ENCODE measurements at regions not wholly inside any gene's neighbourhood (a gene's known extent, or its start where the extent isn't known, plus 50 kb on each side); places are given as distances from the start of the nearest gene placed in this dataset.

GRCh38 chr18:55119016-55119415 lies 159.8 kb upstream of the CCDC68 start:
- Mint-ChIP-seq H3K4me3 (no peak overlapping the region), H3K27ac (no peak overlapping the region), H3K9me3 (no peaks in the 10 kb centered on the region), H3K27me3 (peaks cover 3% of the 10 kb centered on the region), H3K36me3 (ENCODE audit: low read depth) (no peaks in the 10 kb centered on the region), H3K4me1 (ENCODE audit: low read depth) (no peaks in the 10 kb centered on the region)
- no peak for ATAC-seq
- TF ChIP-seq CTCF (IDR thresholded peaks at IDR 0.05): no peak
- intact Hi-C loops (cut with micrococcal nuclease): no loop called here
- ChIA-PET POLR2A (no interaction called here), CTCF (no interaction called here)
- no peak for DNase-seq

DNA sequence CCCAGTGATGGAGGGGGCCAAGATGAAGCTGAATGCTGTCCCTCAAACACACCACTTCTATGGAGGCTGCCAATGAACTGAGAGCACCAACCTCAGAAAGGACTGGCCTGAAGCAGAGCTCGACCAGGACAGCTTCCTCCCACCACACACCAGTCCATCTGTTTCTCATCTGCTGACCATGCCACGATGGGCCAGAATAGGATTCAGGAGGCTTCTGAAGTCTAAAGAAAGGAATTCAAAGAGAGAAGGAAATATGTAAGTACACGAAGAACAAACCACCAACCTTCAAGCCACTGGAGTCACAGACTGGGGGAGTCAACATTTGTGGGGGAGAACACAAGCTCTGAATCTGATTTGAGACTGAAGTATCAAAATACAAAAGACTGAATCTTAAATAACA lies 157.6 kb upstream of the CCDC68 start:
- H3K9me3 Mint-ChIP-seq: no peaks in the 10 kb centered on the region
- H3K27ac Mint-ChIP-seq: no peak overlapping the region
- no peaks in the 10 kb centered on the region for H3K36me3 Mint-ChIP-seq (ENCODE audit: low read depth)
- ATAC-seq: no peak
- H3K4me1 Mint-ChIP-seq (ENCODE audit: low read depth): no peaks in the 10 kb centered on the region
- no peak for DNase-seq
- peaks cover 3% of the 10 kb centered on the region for H3K27me3 Mint-ChIP-seq
- ChIA-PET POLR2A (no interaction called here), CTCF (no interaction called here)
- TF ChIP-seq CTCF (IDR thresholded peaks at IDR 0.05): no peak
- intact Hi-C loops (cut with micrococcal nuclease): no loop called here
- H3K4me3 Mint-ChIP-seq: no peak overlapping the region

GRCh38 chr18:55115606-55116005 lies 156.3 kb upstream of the CCDC68 start:
- Mint-ChIP-seq H3K27ac (no peak overlapping the region), H3K27me3 (peaks cover 3% of the 10 kb centered on the region), H3K4me1 (ENCODE audit: low read depth) (no peaks in the 10 kb centered on the region), H3K4me3 (no peak overlapping the region), H3K9me3 (no peaks in the 10 kb centered on the region), H3K36me3 (ENCODE audit: low read depth) (no peaks in the 10 kb centered on the region)
- ChIA-PET POLR2A (no interaction called here), CTCF (interaction anchor here (1.2 kb wide), 1 partner anchor 8 kb away, joined by 4 read pairs; no protein-coding TSS in a partner anchor)
- ATAC-seq (no peak), DNase-seq (no peak)
- intact Hi-C loops (cut with micrococcal nuclease): no loop called here
- no peak for TF ChIP-seq CTCF (IDR thresholded peaks at IDR 0.05)

DNA sequence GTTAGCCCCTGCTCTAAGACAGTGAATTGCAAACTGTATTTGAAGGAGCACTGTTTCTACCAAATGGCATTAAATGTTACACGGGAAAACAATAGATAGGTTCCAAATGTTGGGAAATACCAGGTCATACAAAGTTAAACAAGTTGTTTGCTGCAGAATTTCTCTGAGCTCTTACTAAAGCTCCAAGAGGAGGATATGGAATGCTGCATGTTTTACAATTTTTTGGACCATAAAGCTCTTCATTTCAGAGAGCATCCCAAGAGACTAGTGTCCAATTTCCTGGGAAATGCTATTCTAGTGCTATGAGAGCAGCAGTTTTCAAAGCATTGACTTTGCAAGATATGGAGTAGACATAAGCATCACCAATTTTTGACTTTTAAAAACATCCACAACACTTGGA lies 155.6 kb upstream of the CCDC68 start:
- ChIA-PET POLR2A (no interaction called here), CTCF (interaction anchor here (1.2 kb wide), 1 partner anchor 9 kb away, joined by 4 read pairs; no protein-coding TSS in a partner anchor)
- Mint-ChIP-seq H3K27ac (no peak overlapping the region), H3K27me3 (peaks cover 3% of the 10 kb centered on the region), H3K36me3 (ENCODE audit: low read depth) (no peaks in the 10 kb centered on the region), H3K4me1 (ENCODE audit: low read depth) (no peaks in the 10 kb centered on the region), H3K9me3 (no peaks in the 10 kb centered on the region), H3K4me3 (no peak overlapping the region)
- intact Hi-C loops (cut with micrococcal nuclease): no loop called here
- no peak for ATAC-seq
- no peak for DNase-seq
- no peak for TF ChIP-seq CTCF (IDR thresholded peaks at IDR 0.05)

GRCh38 chr18:55113800-55114199 lies 154.5 kb upstream of the CCDC68 start:
- H3K4me3 Mint-ChIP-seq: no peak overlapping the region
- POLR2A ChIA-PET: no interaction called here
- no peaks in the 10 kb centered on the region for H3K9me3 Mint-ChIP-seq
- no peak for DNase-seq
- intact Hi-C loops (cut with micrococcal nuclease): no loop called here
- ATAC-seq: no peak
- H3K27me3 Mint-ChIP-seq: peaks cover 3% of the 10 kb centered on the region
- no peak overlapping the region for H3K27ac Mint-ChIP-seq
- H3K36me3 Mint-ChIP-seq (ENCODE audit: low read depth): no peaks in the 10 kb centered on the region
- no peaks in the 10 kb centered on the region for H3K4me1 Mint-ChIP-seq (ENCODE audit: low read depth)
- no peak for TF ChIP-seq CTCF (IDR thresholded peaks at IDR 0.05)
- CTCF ChIA-PET: no interaction called here

Data from activated CD8-positive, alpha-beta T cell treated with anti-CD3 and anti-CD28 coated beads for 36 hours (primary cell).